ENCODE measurements at regions not wholly inside any gene's neighbourhood (a gene's known extent, or its start where the extent isn't known, plus 50 kb on each side); places are given as distances from the start of the nearest gene placed in this dataset.
"Not testable (repeated sequence)": the region's sequence is repeated elsewhere in the genome, so short reads cannot be mapped to it uniquely, and the experiment has no call there.

DNA sequence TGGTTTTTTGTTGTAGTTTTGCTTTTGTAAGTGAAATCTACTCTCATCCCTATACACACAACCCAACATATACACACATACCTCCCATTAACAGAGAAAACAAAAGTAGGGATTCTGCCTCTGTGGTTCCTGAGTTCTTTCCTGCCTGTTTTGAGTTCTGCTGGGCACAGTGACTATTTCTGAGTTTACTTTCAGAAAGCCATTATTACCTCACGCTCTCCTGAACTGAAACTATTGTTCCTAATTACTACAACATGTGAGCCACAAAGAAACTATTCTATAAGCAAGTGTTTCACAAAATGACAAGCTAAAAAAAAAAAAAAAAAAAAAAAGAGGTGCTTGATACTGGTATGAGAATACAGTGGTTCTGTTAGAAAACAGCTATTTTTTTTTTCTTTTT, 110.9 kb downstream of the ALG10B start:
- TF ChIP-seq, protein P1, sequence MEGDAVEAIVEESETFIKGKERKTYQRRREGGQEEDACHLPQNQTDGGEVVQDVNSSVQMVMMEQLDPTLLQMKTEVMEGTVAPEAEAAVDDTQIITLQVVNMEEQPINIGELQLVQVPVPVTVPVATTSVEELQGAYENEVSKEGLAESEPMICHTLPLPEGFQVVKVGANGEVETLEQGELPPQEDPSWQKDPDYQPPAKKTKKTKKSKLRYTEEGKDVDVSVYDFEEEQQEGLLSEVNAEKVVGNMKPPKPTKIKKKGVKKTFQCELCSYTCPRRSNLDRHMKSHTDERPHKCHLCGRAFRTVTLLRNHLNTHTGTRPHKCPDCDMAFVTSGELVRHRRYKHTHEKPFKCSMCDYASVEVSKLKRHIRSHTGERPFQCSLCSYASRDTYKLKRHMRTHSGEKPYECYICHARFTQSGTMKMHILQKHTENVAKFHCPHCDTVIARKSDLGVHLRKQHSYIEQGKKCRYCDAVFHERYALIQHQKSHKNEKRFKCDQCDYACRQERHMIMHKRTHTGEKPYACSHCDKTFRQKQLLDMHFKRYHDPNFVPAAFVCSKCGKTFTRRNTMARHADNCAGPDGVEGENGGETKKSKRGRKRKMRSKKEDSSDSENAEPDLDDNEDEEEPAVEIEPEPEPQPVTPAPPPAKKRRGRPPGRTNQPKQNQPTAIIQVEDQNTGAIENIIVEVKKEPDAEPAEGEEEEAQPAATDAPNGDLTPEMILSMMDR (IDR thresholded peaks at IDR 0.05; ENCODE audit: insufficient read depth, low read depth, low read length): no peak
- no peak for DNase-seq (ENCODE audit: low read depth)
- no peak overlapping the region for H3K4me3 ChIP-seq (ENCODE audit: low read depth, low read length)

GRCh38 chr12:38431921-38432320, 115.3 kb downstream of the ALG10B start:
- TF ChIP-seq, protein P1 (IDR thresholded peaks at IDR 0.05; ENCODE audit: insufficient read depth, low read depth, low read length): no peak
- DNase-seq (ENCODE audit: low read depth): no peak

GRCh38 chr12:38441871-38442281, 125.3 kb downstream of the ALG10B start:
- not testable (repeated sequence) for H3K4me3 ChIP-seq (ENCODE audit: low read depth, low read length); DNase-seq (ENCODE audit: low read depth)

More at GRCh38 chr12:38431921-38432320, 115.3 kb downstream of the ALG10B start:
- H3K4me3 ChIP-seq (ENCODE audit: low read depth, low read length): no peak overlapping the region

- TF ChIP-seq, protein P1 (IDR thresholded peaks at IDR 0.05; ENCODE audit: insufficient read depth, low read depth, low read length): no peak
- no peak for DNase-seq (ENCODE audit: low read depth)
- no peak overlapping the region for H3K4me3 ChIP-seq (ENCODE audit: low read depth, low read length)
Observed at GRCh38 chr12:38445040-38445439, 128.5 kb downstream of the ALG10B start.

DNA sequence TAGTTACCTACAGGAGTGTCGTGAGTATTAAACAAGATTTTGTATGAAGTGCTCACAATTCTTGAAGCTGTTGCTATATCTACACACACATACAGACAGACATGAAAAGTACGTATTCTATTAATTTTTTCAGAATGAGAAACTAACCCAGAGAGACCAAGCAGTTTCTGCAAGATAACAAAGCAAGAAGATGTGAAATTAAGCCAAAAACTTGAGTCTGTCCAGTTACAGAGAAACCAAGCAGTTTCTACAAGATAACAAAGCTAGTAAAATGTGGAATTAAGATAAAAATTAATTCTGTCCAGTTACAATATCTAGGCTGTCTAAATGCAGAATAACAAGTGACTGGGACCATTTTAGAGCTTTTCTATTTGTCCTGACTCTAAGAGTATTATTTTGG, 132.4 kb downstream of the ALG10B start:
- no peak for DNase-seq (ENCODE audit: low read depth)
- TF ChIP-seq, protein P1 (IDR thresholded peaks at IDR 0.05; ENCODE audit: insufficient read depth, low read depth, low read length): no peak
- no peak overlapping the region for H3K4me3 ChIP-seq (ENCODE audit: low read depth, low read length)

- H3K4me3 ChIP-seq (ENCODE audit: low read depth, low read length): no peak overlapping the region
- TF ChIP-seq, protein P1 (IDR thresholded peaks at IDR 0.05; ENCODE audit: insufficient read depth, low read depth, low read length): no peak
- DNase-seq (ENCODE audit: low read depth): no peak
Observed at GRCh38 chr12:38456537-38457120, 140.1 kb downstream of the ALG10B start.

DNA sequence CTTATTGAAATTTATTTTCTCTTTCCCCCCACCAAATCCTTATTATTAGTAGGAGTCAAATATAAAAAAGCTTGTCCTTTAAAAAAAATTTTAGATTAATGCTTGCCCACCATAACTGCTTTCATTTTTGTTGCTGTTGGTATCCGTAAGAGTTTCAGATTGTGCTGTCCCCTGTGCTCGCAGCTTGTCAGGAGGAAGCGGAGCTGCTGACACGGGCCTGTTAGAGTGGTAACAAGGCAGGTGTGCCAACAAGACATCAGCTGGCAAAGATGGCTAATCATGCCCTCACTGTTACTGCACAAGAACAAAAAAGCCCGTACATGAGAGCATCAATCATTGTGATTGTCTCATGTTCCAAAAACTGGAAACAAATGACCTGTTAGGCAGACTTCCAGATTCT, 148.4 kb downstream of the ALG10B start:
- TF ChIP-seq, protein P1 (IDR thresholded peaks at IDR 0.05; ENCODE audit: insufficient read depth, low read depth, low read length): no peak
- H3K4me3 ChIP-seq (ENCODE audit: low read depth, low read length): no peak overlapping the region
- no peak for DNase-seq (ENCODE audit: low read depth)
